VCaP (cell line): ENCODE measurements at regions not wholly inside any gene's neighbourhood (a gene's known extent, or its start where the extent isn't known, plus 50 kb on each side); places are given as distances from the start of the nearest gene placed in this dataset.
A peak's percentile ranks its signal among the peaks of the same experiment; 100 is the strongest.

ENCODE experiments used
- H3K27ac ChIP-seq: fragments of 450-650 bp; 2 replicates; pipeline ENCODE4 v1.5.1; 2017
- CTCF ChIP-seq: fragments of 450-650 bp; conservative IDR thresholded peaks from 2 replicates; pipeline ENCODE4 v1.5.1; 2017; ENCODE audit warnings: mild to moderate bottlenecking, moderate library complexity

GRCh38 chr18:78403371-78403770 lies 576.2 kb upstream of the SALL3 start:
- no peak for TF ChIP-seq CTCF
- H3K27ac ChIP-seq: peak overlapping the region; percentile 14; the same call in 1 of the 2 replicates

GRCh38 chr18:78405763-78406162 lies 573.9 kb upstream of the SALL3 start:
- H3K27ac ChIP-seq: peak overlapping the region; percentile 93
- TF ChIP-seq CTCF: no peak

GRCh38 chr18:78406743-78407465 lies 572.7 kb upstream of the SALL3 start:
- no peak for TF ChIP-seq CTCF
- H3K27ac ChIP-seq: peak overlapping the region; percentile 93

- peak overlapping the region; percentile 93 for H3K27ac ChIP-seq
- TF ChIP-seq CTCF: no peak
Measured at GRCh38 chr18:78407466-78407844, 572.2 kb upstream of the SALL3 start.

- TF ChIP-seq CTCF: no peak
- peak overlapping the region; percentile 93 for H3K27ac ChIP-seq
Measured at GRCh38 chr18:78408623-78409022, 571.0 kb upstream of the SALL3 start.

- no peak for TF ChIP-seq CTCF
- peak overlapping the region; percentile 18 for H3K27ac ChIP-seq
Measured at GRCh38 chr18:78410094-78410786, 569.4 kb upstream of the SALL3 start.

GRCh38 chr18:78411539-78411938 lies 568.1 kb upstream of the SALL3 start:
- no peak for TF ChIP-seq CTCF
- peak overlapping the region; percentile 18; the same call in 1 of the 2 replicates for H3K27ac ChIP-seq
